Cardiac muscle cell (in vitro differentiated cells and primary cell): ENCODE measurements at regions not wholly inside any gene's neighbourhood (a gene's known extent, or its start where the extent isn't known, plus 50 kb on each side); places are given as distances from the start of the nearest gene placed in this dataset.

Experiments
- DNase-seq, 2 donors: peaks; one replicate each; pipeline versions ENCODE4 v3.0.0 to v3.0.0-alpha.2; 2010 to 2017; ENCODE audit warnings: low read depth in 1 of 2, low spot score in 1 of 2
- H3K27ac ChIP-seq: fragments of 200-600 bp; sonication (generic); 2 replicates; pipeline ENCODE4 v1.5.1; 2016
- H3K27me3 ChIP-seq: fragments of 200-600 bp; sonication (generic); 2 replicates; pipeline ENCODE4 v1.6.0; 2016; ENCODE audit warnings: control low read depth
- H3K36me3 ChIP-seq: fragments of 200-600 bp; sonication (generic); 2 replicates; pipeline ENCODE4 v1.5.1; 2016; ENCODE audit warnings: control low read depth
- H3K4me1 ChIP-seq: fragments of 200-600 bp; sonication (generic); 2 replicates; pipeline ENCODE4 v1.8.1; 2017; ENCODE audit warnings: low read depth, mild to moderate bottlenecking, mixed run types
- H3K4me3 ChIP-seq: fragments of 200-600 bp; sonication (generic); 2 replicates; pipeline ENCODE4 v1.5.1; 2016; ENCODE audit warnings: mild to moderate bottlenecking
- H3K9me3 ChIP-seq: fragments of 200-600 bp; sonication (generic); 2 replicates; pipeline ENCODE4 v1.5.1; 2017; ENCODE audit warnings: low read depth, mild to moderate bottlenecking, control low read depth
- CTCF ChIP-seq: IDR thresholded peaks from 2 replicates; pipeline ENCODE4 v1.5.1; 2012; ENCODE audit warnings: low read depth, mild to moderate bottlenecking, low read length

GRCh38 chr2:136637402-136637801, 127.9 kb upstream of the THSD7B start:
- no peaks in the 10 kb centered on the region for H3K27me3 ChIP-seq
- no peak overlapping the region for H3K4me3 ChIP-seq
- no peak for DNase-seq
- peaks cover 6% of the 10 kb centered on the region for H3K4me1 ChIP-seq
- no peaks in the 10 kb centered on the region for H3K9me3 ChIP-seq
- H3K27ac ChIP-seq: no peak overlapping the region
- no peaks in the 10 kb centered on the region for H3K36me3 ChIP-seq
- TF ChIP-seq CTCF: no peak

GRCh38 chr2:136628490-136628889, 136.9 kb upstream of the THSD7B start:
- Histone ChIP-seq H3K4me3 (no peak overlapping the region), H3K36me3 (no peaks in the 10 kb centered on the region), H3K27me3 (no peaks in the 10 kb centered on the region), H3K27ac (no peak overlapping the region), H3K4me1 (no peaks in the 10 kb centered on the region), H3K9me3 (no peaks in the 10 kb centered on the region)
- TF ChIP-seq CTCF: no peak
- no peak for DNase-seq

GRCh38 chr2:136613096-136613495, 152.2 kb upstream of the THSD7B start:
- Histone ChIP-seq H3K36me3 (no peaks in the 10 kb centered on the region), H3K27me3 (no peaks in the 10 kb centered on the region), H3K4me3 (no peak overlapping the region), H3K4me1 (no peaks in the 10 kb centered on the region), H3K27ac (no peak overlapping the region), H3K9me3 (no peaks in the 10 kb centered on the region)
- no peak for DNase-seq
- no peak for TF ChIP-seq CTCF

- no peak overlapping the region for H3K4me3 ChIP-seq
- no peak for TF ChIP-seq CTCF
- no peak for DNase-seq
- no peak overlapping the region for H3K27ac ChIP-seq
- H3K27me3 ChIP-seq: no peaks in the 10 kb centered on the region
- H3K4me1 ChIP-seq: no peaks in the 10 kb centered on the region
- no peaks in the 10 kb centered on the region for H3K9me3 ChIP-seq
- no peaks in the 10 kb centered on the region for H3K36me3 ChIP-seq
Measured at GRCh38 chr2:136612079-136612478, 153.3 kb upstream of the THSD7B start.

- Histone ChIP-seq H3K36me3 (no peaks in the 10 kb centered on the region), H3K27ac (no peak overlapping the region), H3K4me1 (no peaks in the 10 kb centered on the region), H3K4me3 (no peak overlapping the region), H3K9me3 (no peaks in the 10 kb centered on the region), H3K27me3 (no peaks in the 10 kb centered on the region)
- DNase-seq: no peak
- no peak for TF ChIP-seq CTCF
Measured at GRCh38 chr2:136611451-136611850, 153.9 kb upstream of the THSD7B start.

GRCh38 chr2:136582628-136583205, 182.6 kb upstream of the THSD7B start:
- DNase-seq: peak; percentile 4 to 66
- Histone ChIP-seq H3K36me3 (no peaks in the 10 kb centered on the region), H3K27ac (no peak overlapping the region), H3K4me3 (no peak overlapping the region), H3K9me3 (no peaks in the 10 kb centered on the region), H3K27me3 (no peaks in the 10 kb centered on the region), H3K4me1 (no peaks in the 10 kb centered on the region)
- TF ChIP-seq CTCF: no peak
